ENCODE measurements at regions not wholly inside any gene's neighbourhood (a gene's known extent, or its start where the extent isn't known, plus 50 kb on each side); places are given as distances from the start of the nearest gene placed in this dataset.

GRCh38 chr2:59530258-59530657, 1023.2 kb downstream of the BCL11A start:
- no peak for TF ChIP-seq CTCF (conservative IDR thresholded peaks at IDR 0.05)
- Histone ChIP-seq H3K9ac (ENCODE audit: extremely low read depth, low read length, poor library complexity, severe bottlenecking) (no peak overlapping the region), H3K27ac (ENCODE audit: low read depth, low read length) (no peak overlapping the region), H3K27me3 (ENCODE audit: control insufficient read depth, insufficient read depth, low read length, poor library complexity, severe bottlenecking) (no peaks in the 10 kb centered on the region), H3K4me1 (ENCODE audit: control insufficient read depth, insufficient read depth, low read length) (no peaks in the 10 kb centered on the region), H3K9me3 (ENCODE audit: control insufficient read depth, low read length) (no peaks in the 10 kb centered on the region), H3K4me3 (ENCODE audit: low read length) (no peak overlapping the region), H3K36me3 (ENCODE audit: control insufficient read depth, insufficient read depth, low read length) (no peaks in the 10 kb centered on the region)
- no peaks in the 10 kb centered on the region for H3K4me1 Mint-ChIP-seq
- H3K27me3 Mint-ChIP-seq (ENCODE audit: insufficient read depth) = peaks cover 2% of the 10 kb centered on the region
- no peak overlapping the region for H3K27ac Mint-ChIP-seq
- 87 to 100% methylated on average over 1 of the region's 1 CpG for WGBS, 2 experiments (ENCODE audit: insufficient coverage in 1 of 2, insufficient read length in 1 of 2)
- DNase-seq = no peak
- no peak overlapping the region for H3K4me3 Mint-ChIP-seq
- H3K9me3 Mint-ChIP-seq = no peaks in the 10 kb centered on the region
- no peaks in the 10 kb centered on the region for H3K36me3 Mint-ChIP-seq (ENCODE audit: low read depth)

- no peak for TF ChIP-seq CTCF (conservative IDR thresholded peaks at IDR 0.05)
- H3K36me3 Mint-ChIP-seq (ENCODE audit: low read depth) = no peaks in the 10 kb centered on the region
- Histone ChIP-seq H3K9ac (ENCODE audit: extremely low read depth, low read length, poor library complexity, severe bottlenecking) (no peak overlapping the region), H3K9me3 (ENCODE audit: control insufficient read depth, low read length) (no peaks in the 10 kb centered on the region), H3K36me3 (ENCODE audit: control insufficient read depth, insufficient read depth, low read length) (no peaks in the 10 kb centered on the region), H3K4me3 (ENCODE audit: low read length) (no peak overlapping the region), H3K4me1 (ENCODE audit: control insufficient read depth, insufficient read depth, low read length) (no peaks in the 10 kb centered on the region), H3K27ac (ENCODE audit: low read depth, low read length) (no peak overlapping the region), H3K27me3 (ENCODE audit: control insufficient read depth, insufficient read depth, low read length, poor library complexity, severe bottlenecking) (no peaks in the 10 kb centered on the region)
- DNase-seq = no peak
- no peaks in the 10 kb centered on the region for H3K4me1 Mint-ChIP-seq
- peaks cover 2% of the 10 kb centered on the region for H3K27me3 Mint-ChIP-seq (ENCODE audit: insufficient read depth)
- H3K4me3 Mint-ChIP-seq = no peak overlapping the region
- WGBS, 2 experiments (ENCODE audit: insufficient coverage in 1 of 2, insufficient read length in 1 of 2) = 88 to 91% methylated on average over 5 to 7 of the region's 7 CpGs
- no peak overlapping the region for H3K27ac Mint-ChIP-seq
- H3K9me3 Mint-ChIP-seq = no peaks in the 10 kb centered on the region
Measured at GRCh38 chr2:59529726-59530125, 1023.7 kb downstream of the BCL11A start.

- DNase-seq = no peak
- no peaks in the 10 kb centered on the region for H3K36me3 Mint-ChIP-seq (ENCODE audit: low read depth)
- Histone ChIP-seq H3K9me3 (ENCODE audit: control insufficient read depth, low read length) (no peaks in the 10 kb centered on the region), H3K4me3 (ENCODE audit: low read length) (no peak overlapping the region), H3K27ac (ENCODE audit: low read depth, low read length) (no peak overlapping the region), H3K4me1 (ENCODE audit: control insufficient read depth, insufficient read depth, low read length) (no peaks in the 10 kb centered on the region), H3K36me3 (ENCODE audit: control insufficient read depth, insufficient read depth, low read length) (no peaks in the 10 kb centered on the region), H3K27me3 (ENCODE audit: control insufficient read depth, insufficient read depth, low read length, poor library complexity, severe bottlenecking) (no peaks in the 10 kb centered on the region), H3K9ac (ENCODE audit: extremely low read depth, low read length, poor library complexity, severe bottlenecking) (no peak overlapping the region)
- no peaks in the 10 kb centered on the region for H3K4me1 Mint-ChIP-seq
- H3K4me3 Mint-ChIP-seq = no peak overlapping the region
- 80 to 84% methylated on average over 3 to 4 of the region's 4 CpGs for WGBS, 2 experiments (ENCODE audit: insufficient coverage in 1 of 2, insufficient read length in 1 of 2)
- H3K27ac Mint-ChIP-seq = no peak overlapping the region
- TF ChIP-seq CTCF (conservative IDR thresholded peaks at IDR 0.05) = no peak
- H3K9me3 Mint-ChIP-seq = no peaks in the 10 kb centered on the region
- H3K27me3 Mint-ChIP-seq (ENCODE audit: insufficient read depth) = no peaks in the 10 kb centered on the region
Measured at GRCh38 chr2:59528525-59528924, 1024.9 kb downstream of the BCL11A start.

Data from endodermal cell (in vitro differentiated cells).